ENCODE measurements at regions not wholly inside any gene's neighbourhood (a gene's known extent, or its start where the extent isn't known, plus 50 kb on each side); places are given as distances from the start of the nearest gene placed in this dataset.

DNA sequence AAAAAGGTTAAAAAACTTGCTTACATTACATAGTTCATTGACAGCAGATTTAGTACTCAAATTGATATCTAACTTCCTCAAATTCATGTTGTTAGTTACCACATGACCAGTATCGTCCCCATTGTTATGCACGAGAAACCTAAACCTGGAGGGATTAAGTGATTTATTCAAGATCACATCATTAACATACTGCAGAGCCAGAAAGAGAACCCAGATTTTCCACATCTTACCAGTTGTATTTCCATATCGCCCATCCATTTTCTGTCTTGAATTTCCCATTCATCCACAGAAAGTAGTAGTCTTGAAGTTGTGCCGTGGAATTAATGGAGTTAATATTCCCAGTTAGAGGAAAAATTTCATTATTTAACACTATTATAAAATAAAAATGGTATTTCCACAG lies 512.0 kb downstream of the METTL4 start:
- H3K4me3 Mint-ChIP-seq (ENCODE audit: unreplicated experiment), result no peak overlapping the region
- TF ChIP-seq CTCF (IDR thresholded peaks at IDR 0.05), result no peak
- DNase-seq (ENCODE audit: low spot score), result no peak
- peaks cover 7% of the 10 kb centered on the region for H3K9me3 Mint-ChIP-seq (ENCODE audit: low read depth)
- no peak overlapping the region for H3K27ac Mint-ChIP-seq (ENCODE audit: unreplicated experiment)
- no peaks in the 10 kb centered on the region for H3K4me1 Mint-ChIP-seq (ENCODE audit: low read depth)
- peaks cover 8% of the 10 kb centered on the region for H3K27me3 Mint-ChIP-seq (ENCODE audit: low read depth)
- H3K36me3 Mint-ChIP-seq (ENCODE audit: low read depth), result no peaks in the 10 kb centered on the region

GRCh38 chr18:2060086-2060485 lies 511.2 kb downstream of the METTL4 start:
- Mint-ChIP-seq H3K27ac (ENCODE audit: unreplicated experiment) (no peak overlapping the region), H3K9me3 (ENCODE audit: low read depth) (peaks cover 7% of the 10 kb centered on the region), H3K4me1 (ENCODE audit: low read depth) (no peaks in the 10 kb centered on the region), H3K4me3 (ENCODE audit: unreplicated experiment) (no peak overlapping the region), H3K27me3 (ENCODE audit: low read depth) (peaks cover 6% of the 10 kb centered on the region), H3K36me3 (ENCODE audit: low read depth) (no peaks in the 10 kb centered on the region)
- DNase-seq (ENCODE audit: low spot score), result no peak
- TF ChIP-seq CTCF (IDR thresholded peaks at IDR 0.05), result no peak

DNA sequence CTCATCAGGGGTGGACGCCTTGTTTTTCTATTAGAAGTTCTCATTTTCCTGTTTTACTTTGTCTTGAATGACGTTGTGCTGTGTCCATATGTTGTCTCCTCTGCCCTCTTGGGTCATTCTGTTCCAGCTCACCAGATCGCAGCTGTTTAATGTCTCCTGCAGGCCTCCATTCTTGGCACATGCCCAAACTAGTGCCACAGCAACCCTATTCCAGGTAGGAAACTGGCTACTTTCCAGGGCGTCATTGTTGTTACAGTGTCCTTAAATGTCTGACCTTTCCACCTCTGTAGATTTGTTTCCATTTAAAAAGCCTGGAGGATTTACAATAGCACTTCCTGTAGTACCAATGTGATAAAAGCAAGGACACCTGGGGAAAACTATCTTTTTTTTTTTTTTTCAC lies 500.7 kb downstream of the METTL4 start:
- Mint-ChIP-seq H3K27ac (ENCODE audit: unreplicated experiment) (no peak overlapping the region), H3K4me3 (ENCODE audit: unreplicated experiment) (no peak overlapping the region), H3K9me3 (ENCODE audit: low read depth) (no peaks in the 10 kb centered on the region), H3K27me3 (ENCODE audit: low read depth) (no peaks in the 10 kb centered on the region), H3K36me3 (ENCODE audit: low read depth) (no peaks in the 10 kb centered on the region), H3K4me1 (ENCODE audit: low read depth) (no peaks in the 10 kb centered on the region)
- TF ChIP-seq CTCF (IDR thresholded peaks at IDR 0.05), result no peak
- no peak for DNase-seq (ENCODE audit: low spot score)

- no peaks in the 10 kb centered on the region for H3K36me3 Mint-ChIP-seq (ENCODE audit: low read depth)
- no peak for DNase-seq (ENCODE audit: low spot score)
- TF ChIP-seq CTCF (IDR thresholded peaks at IDR 0.05), result no peak
- no peak overlapping the region for H3K27ac Mint-ChIP-seq (ENCODE audit: unreplicated experiment)
- H3K9me3 Mint-ChIP-seq (ENCODE audit: low read depth), result no peaks in the 10 kb centered on the region
- no peak overlapping the region for H3K4me3 Mint-ChIP-seq (ENCODE audit: unreplicated experiment)
- peaks cover 8% of the 10 kb centered on the region for H3K27me3 Mint-ChIP-seq (ENCODE audit: low read depth)
- H3K4me1 Mint-ChIP-seq (ENCODE audit: low read depth), result no peaks in the 10 kb centered on the region
Observed at GRCh38 chr18:2075499-2075898, 495.8 kb downstream of the METTL4 start.

DNA sequence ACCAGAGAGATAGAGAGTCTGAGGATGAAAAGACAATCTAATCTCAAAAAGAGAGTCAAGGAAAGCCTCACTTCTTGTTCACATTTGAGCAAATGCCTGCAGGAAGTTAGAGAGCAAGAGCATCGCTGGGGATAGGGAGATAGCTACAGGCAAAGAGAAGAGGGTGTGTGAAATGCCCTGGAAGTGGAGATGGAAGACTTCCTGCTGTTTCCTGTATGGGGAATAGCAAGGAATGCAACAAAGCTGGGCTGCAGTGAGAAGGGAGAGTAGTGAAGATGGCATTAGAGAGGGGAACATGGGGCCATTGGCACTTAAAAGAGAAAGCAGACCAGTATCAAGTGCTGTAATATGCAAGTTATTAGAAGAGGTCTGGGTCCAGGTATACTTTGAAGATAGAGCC lies 488.6 kb downstream of the METTL4 start:
- no peak overlapping the region for H3K4me3 Mint-ChIP-seq (ENCODE audit: unreplicated experiment)
- H3K4me1 Mint-ChIP-seq (ENCODE audit: low read depth), result no peaks in the 10 kb centered on the region
- H3K9me3 Mint-ChIP-seq (ENCODE audit: low read depth), result no peaks in the 10 kb centered on the region
- H3K27me3 Mint-ChIP-seq (ENCODE audit: low read depth), result peaks cover 9% of the 10 kb centered on the region
- H3K27ac Mint-ChIP-seq (ENCODE audit: unreplicated experiment), result no peak overlapping the region
- TF ChIP-seq CTCF (IDR thresholded peaks at IDR 0.05), result no peak
- no peaks in the 10 kb centered on the region for H3K36me3 Mint-ChIP-seq (ENCODE audit: low read depth)
- no peak for DNase-seq (ENCODE audit: low spot score)
